H1 (cell line): ENCODE measurements at regions not wholly inside any gene's neighbourhood (a gene's known extent, or its start where the extent isn't known, plus 50 kb on each side); places are given as distances from the start of the nearest gene placed in this dataset.

Experiments used
- CTCF ChIP-seq, 3 experiments: IDR thresholded peaks; 1 replicate in 2 of 3; 2 replicates in 1 of 3; pipeline versions ENCODE4 v1.5.1 to v1.6.1; 2011; ENCODE audit warnings: low read length in 3 of 3, mild to moderate bottlenecking in 3 of 3, inconsistent platforms in 2 of 3, low read depth in 1 of 3, moderate library complexity in 1 of 3; ENCODE audit not compliant: insufficient read depth in 1 of 3; ENCODE audit errors: control extremely low read depth in 1 of 3
- HDAC2 ChIP-seq, 2 experiments: fragments of 300-600 bp in 1 of 2; sonication (generic) in 1 of 2; IDR thresholded peaks; 2 replicates each; pipeline ENCODE4 v1.6.1; 2011 to 2012; ENCODE audit warnings: low read depth in 2 of 2, low read length in 2 of 2, mild to moderate bottlenecking in 2 of 2, moderate library complexity in 2 of 2, borderline replicate concordance in 1 of 2, inconsistent platforms in 1 of 2
- JUND ChIP-seq: IDR thresholded peaks from 2 replicates; pipeline ENCODE4 v1.6.1; 2011; ENCODE audit warnings: mild to moderate bottlenecking, improper control_type of control experiment, low read length
- NANOG ChIP-seq: IDR thresholded peaks from 2 replicates; pipeline ENCODE4 v1.6.1; 2011; ENCODE audit warnings: low read length, low read depth, mild to moderate bottlenecking, inconsistent platforms; ENCODE audit not compliant: insufficient read depth, poor library complexity, severe bottlenecking
- NRF1 ChIP-seq: IDR thresholded peaks from 2 replicates; pipeline ENCODE4 v1.6.1; 2011; ENCODE audit warnings: mild to moderate bottlenecking, low read depth, low read length, improper control_type of control experiment
- POLR2AphosphoS5 ChIP-seq: IDR thresholded peaks from 2 replicates; pipeline ENCODE4 v1.6.1; 2011; ENCODE audit warnings: low read depth, low read length
- RBBP5 ChIP-seq: IDR thresholded peaks from 2 replicates; pipeline ENCODE4 v1.7.1; 2012; ENCODE audit warnings: low read depth, mild to moderate bottlenecking, inconsistent platforms, low read length, moderate library complexity, borderline replicate concordance

DNA sequence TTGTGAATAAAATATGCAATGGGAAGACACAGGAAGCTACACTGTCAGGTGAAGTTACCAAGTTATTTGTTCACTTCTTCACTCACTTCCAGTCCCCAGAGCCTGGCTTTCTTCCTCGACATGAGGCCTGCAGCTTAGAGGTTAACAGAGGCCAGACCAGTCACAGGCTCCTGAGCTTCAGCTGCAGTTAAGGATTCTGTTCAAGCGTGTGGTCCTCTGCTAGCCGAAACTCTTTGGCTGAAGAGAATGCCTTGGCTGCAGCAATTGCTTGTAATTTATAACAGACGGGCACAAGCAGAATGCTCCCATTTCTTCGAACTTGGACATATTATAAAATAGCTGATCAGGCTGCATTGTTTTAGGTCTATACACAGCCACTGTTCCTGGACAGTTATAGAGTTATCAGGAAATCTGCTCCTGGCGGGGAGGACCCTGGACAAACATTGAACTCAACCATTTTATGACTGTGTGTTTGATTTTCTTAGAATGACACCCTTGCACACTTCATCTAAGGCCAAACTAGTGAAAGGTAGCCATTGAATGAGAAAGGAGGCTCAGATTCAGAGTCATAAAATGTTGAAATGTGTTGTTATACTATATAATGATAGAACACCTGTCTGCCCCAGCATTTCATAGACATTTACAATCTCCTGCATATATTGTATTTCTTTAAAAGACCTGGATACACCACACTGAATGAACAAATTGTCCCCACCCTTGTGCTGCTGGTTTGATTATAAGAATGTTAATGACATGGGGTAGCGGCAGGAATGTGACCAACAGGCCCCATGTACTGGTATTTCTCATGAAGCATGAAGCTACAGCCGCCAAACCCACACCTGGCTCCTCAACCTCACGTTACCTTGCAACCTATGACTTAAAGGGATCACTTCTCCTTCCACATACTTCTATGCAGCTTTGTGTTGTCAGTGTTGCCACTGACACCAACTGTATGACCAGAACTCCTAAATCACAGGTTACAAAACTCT is 153.6 kb downstream of the TDRD15 start (continued):
- no peak for TF ChIP-seq CTCF (IDR thresholded peaks at IDR 0.05; ENCODE audit: control extremely low read depth in 1 of 3, insufficient read depth in 1 of 3, low read depth in 1 of 3, low read length in 3 of 3)
- no peak for TF ChIP-seq NRF1
- TF ChIP-seq NANOG: no peak
- no peak for TF ChIP-seq POLR2AphosphoS5
- TF ChIP-seq JUND: no peak
- no peak for TF ChIP-seq HDAC2 (IDR thresholded peaks at IDR 0.05; ENCODE audit: borderline replicate concordance in 1 of 2, low read depth in 2 of 2, low read length in 2 of 2)
- TF ChIP-seq RBBP5: no peak
